ENCODE measurements at regions not wholly inside any gene's neighbourhood (a gene's known extent, or its start where the extent isn't known, plus 50 kb on each side); places are given as distances from the start of the nearest gene placed in this dataset.

DNA sequence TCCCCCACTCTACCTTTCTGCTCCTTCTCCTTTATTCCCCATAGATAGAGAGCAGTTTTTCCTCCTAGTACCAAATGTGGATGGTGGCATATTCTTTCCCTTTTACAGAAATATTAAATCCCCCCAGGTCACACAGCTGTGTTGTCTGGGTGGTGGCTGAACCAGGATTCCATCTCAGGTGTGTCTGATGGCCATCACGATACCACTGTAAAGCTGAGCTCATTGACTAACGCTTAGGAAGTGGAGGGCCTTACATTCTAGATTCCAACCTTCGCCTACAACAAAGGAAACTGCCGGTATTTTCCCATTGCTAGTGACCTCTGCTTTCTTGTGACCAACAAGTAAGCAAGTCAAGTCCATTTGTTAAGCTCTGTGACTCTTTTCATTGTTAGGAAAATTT, 131.9 kb upstream of the KLF4 start:
- Histone ChIP-seq H3K79me2 (ENCODE audit: control insufficient read depth, insufficient read depth, low read length) (no peaks in the 10 kb centered on the region), H3K36me3 (ENCODE audit: control insufficient read depth in 2 of 2, extremely low read depth in 1 of 2, insufficient read depth in 2 of 2, low read length in 2 of 2) (no peaks in the 10 kb centered on the region), H2AFZ (ENCODE audit: control insufficient read depth, low read length) (no peak overlapping the region), H4K20me1 (ENCODE audit: control insufficient read depth, extremely low read depth, insufficient read depth, low read length) (no peaks in the 10 kb centered on the region), H3K9me1 (ENCODE audit: control insufficient read depth, extremely low read depth, insufficient read depth, low read length) (no peaks in the 10 kb centered on the region), H3K9me3 (ENCODE audit: control insufficient read depth, low read depth, low read length) (no peaks in the 10 kb centered on the region), H3K4me2 (ENCODE audit: control insufficient read depth, extremely low read depth, insufficient read depth, low read depth, low read length) (no peak overlapping the region), H3K27ac (ENCODE audit: control insufficient read depth, insufficient read depth, low read length) (no peak overlapping the region), H3K4me3 (ENCODE audit: control insufficient read depth in 2 of 3, extremely low read depth in 1 of 3, insufficient read depth in 2 of 3, low read depth in 1 of 3, low read length in 3 of 3) (no peak overlapping the region), H3K4me1 (ENCODE audit: control insufficient read depth, extremely low read depth, insufficient read depth, low read length) (no peaks in the 10 kb centered on the region), H3K9ac (ENCODE audit: control insufficient read depth, extremely low read depth, insufficient read depth, low read length) (no peak overlapping the region), H3K27me3 (ENCODE audit: control insufficient read depth, extremely low read depth, insufficient read depth, low read length) (no peaks in the 10 kb centered on the region)
- dilution Hi-C loops (cut with MboI; ENCODE audit: extremely low pct_ligation_motif_present, low sequenced_read_pairs), result no loop called here
- DNase-seq (ENCODE audit: low read depth, low spot score), result no peak
- TF ChIP-seq EZH2 (IDR thresholded peaks at IDR 0.05; ENCODE audit: low read length), result no peak
- TF ChIP-seq, protein P1, sequence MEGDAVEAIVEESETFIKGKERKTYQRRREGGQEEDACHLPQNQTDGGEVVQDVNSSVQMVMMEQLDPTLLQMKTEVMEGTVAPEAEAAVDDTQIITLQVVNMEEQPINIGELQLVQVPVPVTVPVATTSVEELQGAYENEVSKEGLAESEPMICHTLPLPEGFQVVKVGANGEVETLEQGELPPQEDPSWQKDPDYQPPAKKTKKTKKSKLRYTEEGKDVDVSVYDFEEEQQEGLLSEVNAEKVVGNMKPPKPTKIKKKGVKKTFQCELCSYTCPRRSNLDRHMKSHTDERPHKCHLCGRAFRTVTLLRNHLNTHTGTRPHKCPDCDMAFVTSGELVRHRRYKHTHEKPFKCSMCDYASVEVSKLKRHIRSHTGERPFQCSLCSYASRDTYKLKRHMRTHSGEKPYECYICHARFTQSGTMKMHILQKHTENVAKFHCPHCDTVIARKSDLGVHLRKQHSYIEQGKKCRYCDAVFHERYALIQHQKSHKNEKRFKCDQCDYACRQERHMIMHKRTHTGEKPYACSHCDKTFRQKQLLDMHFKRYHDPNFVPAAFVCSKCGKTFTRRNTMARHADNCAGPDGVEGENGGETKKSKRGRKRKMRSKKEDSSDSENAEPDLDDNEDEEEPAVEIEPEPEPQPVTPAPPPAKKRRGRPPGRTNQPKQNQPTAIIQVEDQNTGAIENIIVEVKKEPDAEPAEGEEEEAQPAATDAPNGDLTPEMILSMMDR (optimal IDR thresholded peaks at IDR 0.05 in 1 of 3, IDR thresholded peaks at IDR 0.05 in 1 of 3, conservative IDR thresholded peaks at IDR 0.05 in 1 of 3; ENCODE audit: extremely low read depth in 1 of 3, insufficient read depth in 2 of 3, low read length in 3 of 3), result no peak
- no peak for FAIRE-seq

DNA sequence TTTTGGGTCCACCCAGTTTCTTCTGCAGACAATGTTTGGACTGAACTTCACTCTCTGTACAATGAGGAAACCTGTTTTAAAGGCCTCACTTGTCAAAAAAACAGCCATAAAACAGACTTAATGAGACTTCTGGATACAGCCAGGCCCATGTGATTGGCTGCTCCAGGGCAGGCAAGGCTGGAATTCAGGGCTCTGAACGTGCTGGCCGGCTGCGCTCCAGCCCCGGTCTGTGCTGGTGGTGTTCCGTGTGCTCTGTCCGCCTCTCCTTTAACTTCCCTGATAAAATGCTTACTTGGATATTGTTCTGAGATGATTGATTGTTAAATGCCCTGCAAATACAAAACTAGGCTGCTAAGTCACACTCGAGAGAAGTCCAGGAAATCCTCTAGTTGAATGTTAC, 131.2 kb upstream of the KLF4 start:
- no peaks in the 10 kb centered on the region for H3K4me1 ChIP-seq (ENCODE audit: control insufficient read depth, extremely low read depth, insufficient read depth, low read length)
- no peak for FAIRE-seq
- dilution Hi-C loops (cut with MboI; ENCODE audit: extremely low pct_ligation_motif_present, low sequenced_read_pairs), result no loop called here

More for the DNA sequence above, 131.2 kb upstream of the KLF4 start:
- DNase-seq (ENCODE audit: low read depth, low spot score), result no peak
- Histone ChIP-seq H3K79me2 (ENCODE audit: control insufficient read depth, insufficient read depth, low read length) (no peaks in the 10 kb centered on the region), H3K27ac (ENCODE audit: control insufficient read depth, insufficient read depth, low read length) (no peak overlapping the region), H3K4me2 (ENCODE audit: control insufficient read depth, extremely low read depth, insufficient read depth, low read depth, low read length) (no peak overlapping the region), H3K9ac (ENCODE audit: control insufficient read depth, extremely low read depth, insufficient read depth, low read length) (no peak overlapping the region), H4K20me1 (ENCODE audit: control insufficient read depth, extremely low read depth, insufficient read depth, low read length) (no peaks in the 10 kb centered on the region), H3K4me3 (ENCODE audit: control insufficient read depth in 2 of 3, extremely low read depth in 1 of 3, insufficient read depth in 2 of 3, low read depth in 1 of 3, low read length in 3 of 3) (no peak overlapping the region), H3K27me3 (ENCODE audit: control insufficient read depth, extremely low read depth, insufficient read depth, low read length) (no peaks in the 10 kb centered on the region), H3K36me3 (ENCODE audit: control insufficient read depth in 2 of 2, extremely low read depth in 1 of 2, insufficient read depth in 2 of 2, low read length in 2 of 2) (no peaks in the 10 kb centered on the region), H2AFZ (ENCODE audit: control insufficient read depth, low read length) (no peak overlapping the region), H3K9me1 (ENCODE audit: control insufficient read depth, extremely low read depth, insufficient read depth, low read length) (no peaks in the 10 kb centered on the region), H3K9me3 (ENCODE audit: control insufficient read depth, low read depth, low read length) (no peaks in the 10 kb centered on the region)
- no peak for TF ChIP-seq EZH2 (IDR thresholded peaks at IDR 0.05; ENCODE audit: low read length)
- TF ChIP-seq, protein P1 (optimal IDR thresholded peaks at IDR 0.05 in 1 of 3, IDR thresholded peaks at IDR 0.05 in 1 of 3, conservative IDR thresholded peaks at IDR 0.05 in 1 of 3; ENCODE audit: extremely low read depth in 1 of 3, insufficient read depth in 2 of 3, low read length in 3 of 3), result no peak

Data from keratinocyte (primary cell).